Caco-2 (cell line): ENCODE measurements at regions not wholly inside any gene's neighbourhood (a gene's known extent, or its start where the extent isn't known, plus 50 kb on each side); places are given as distances from the start of the nearest gene placed in this dataset.

ENCODE experiments used
- BruUV-seq: library from RNA; stranded (reverse); fragments of 400-500 nt; replicated peaks from 2 replicates; lab custom pipeline; 2021; lab: Mats Ljungman, UMichigan
- CTCF ChIA-PET: fragments of 300-600 bp; sonication (Branson Sonifier 250); formaldehyde crosslinking; loops from one replicate; lab custom pipeline; 2022; ENCODE audit warnings: antibody characterized with exemption; lab: Charles Lee
- POLR2A ChIA-PET: fragments of 300-600 bp; sonication (Branson Sonifier 250); formaldehyde crosslinking; loops from one replicate; lab custom pipeline; 2022; ENCODE audit warnings: antibody characterized with exemption; lab: Charles Lee
- DNase-seq, 2 experiments: peaks; one replicate each; pipeline versions ENCODE4 v3.0.0 to v3.0.0-alpha.2; 2020 to 2022
- H3K27me3 ChIP-seq: replicated peaks from 2 replicates; pipeline ENCODE4 v1.6.0; 2011; ENCODE audit warnings: low read length; ENCODE audit not compliant: control insufficient read depth, insufficient read depth
- H3K36me3 ChIP-seq: 2 replicates; pipeline ENCODE4 v1.5.1; 2011; ENCODE audit warnings: low read length; ENCODE audit not compliant: control insufficient read depth, insufficient read depth
- H3K4me1 ChIP-seq: fragments of 250-450 bp; sonication (Bioruptor Pico); 2 replicates; pipeline ENCODE4 v1.5.1; 2020; ENCODE audit warnings: mild to moderate bottlenecking
- H3K4me3 ChIP-seq: 2 replicates; pipeline ENCODE4 v1.5.1; 2011; ENCODE audit warnings: low read depth, mild to moderate bottlenecking, control low read depth, low read length
- H3K9me3 ChIP-seq: fragments of 250-450 bp; sonication (Bioruptor Pico); 2 replicates; pipeline ENCODE4 v1.5.1; 2020; ENCODE audit warnings: mild to moderate bottlenecking, moderate library complexity
- H3K27ac Mint-ChIP-seq: one replicate; pipeline ENCODE4 v1.8.0; 2022; ENCODE audit warnings: mixed read lengths; ENCODE audit not compliant: unreplicated experiment
- H3K27me3 Mint-ChIP-seq: one replicate; pipeline ENCODE4 v1.8.0; 2022; ENCODE audit warnings: mixed read lengths; ENCODE audit not compliant: insufficient read depth, unreplicated experiment
- H3K36me3 Mint-ChIP-seq: one replicate; pipeline ENCODE4 v1.8.0; 2022; ENCODE audit warnings: mild to moderate bottlenecking, mixed read lengths; ENCODE audit not compliant: insufficient read depth, unreplicated experiment
- H3K4me1 Mint-ChIP-seq: one replicate; pipeline ENCODE4 v1.8.0; 2022; ENCODE audit warnings: low read depth, mixed read lengths; ENCODE audit not compliant: unreplicated experiment
- H3K4me3 Mint-ChIP-seq: one replicate; pipeline ENCODE4 v1.8.0; 2022; ENCODE audit warnings: mild to moderate bottlenecking, moderate library complexity, mixed read lengths; ENCODE audit not compliant: unreplicated experiment
- H3K9me3 Mint-ChIP-seq: one replicate; pipeline ENCODE4 v1.8.0; 2022; ENCODE audit warnings: mixed read lengths; ENCODE audit not compliant: unreplicated experiment
- intact Hi-C: fragments of 100-400 bp; cut with micrococcal nuclease; formaldehyde crosslinking; loops from one replicate; pipeline ENCODE4 v1.10.0; 2022; ENCODE audit not compliant: unreplicated experiment
- TF ChIP-seq, protein P1 (sequence below), 2 experiments: fragments of 200-600 bp in 1 of 2; IDR thresholded peaks; 1 replicate in 1 of 2; 2 replicates in 1 of 2; pipeline versions ENCODE4 v1.5.1 to v1.8.0; 2011 to 2022; ENCODE audit warnings: antibody characterized with exemption in 1 of 2, control low read depth in 1 of 2, inconsistent platforms in 1 of 2, low read depth in 1 of 2, low read length in 1 of 2, mild to moderate bottlenecking in 1 of 2, moderate library complexity in 1 of 2; ENCODE audit not compliant: insufficient read depth in 1 of 2, severe bottlenecking in 1 of 2, unreplicated experiment in 1 of 2

DNA sequence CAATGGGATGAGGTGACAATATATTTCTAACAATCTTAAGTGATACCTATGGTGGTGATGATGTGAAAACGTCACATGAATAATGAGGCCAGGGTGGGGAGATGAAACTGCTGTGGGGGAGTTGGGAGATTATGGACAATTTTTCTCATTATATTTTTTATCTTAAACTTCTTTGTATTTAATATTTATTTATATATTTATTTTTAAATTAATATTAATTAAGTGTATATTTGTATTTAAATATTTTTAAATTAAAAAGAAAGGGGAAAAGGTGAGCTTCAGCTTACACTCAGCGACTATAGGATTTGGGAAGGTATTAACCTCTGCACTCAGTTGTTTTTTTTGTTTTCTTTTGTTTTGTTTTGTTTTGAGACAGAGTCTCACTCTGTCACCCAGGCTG lies 158.7 kb downstream of the PSMG1 start:
- Mint-ChIP-seq H3K4me3 (no peak overlapping the region), H3K4me1 (peaks cover 34% of the 10 kb centered on the region), H3K27ac (no peak overlapping the region), H3K27me3 (no peaks in the 10 kb centered on the region), H3K36me3 (no peaks in the 10 kb centered on the region), H3K9me3 (no peaks in the 10 kb centered on the region)
- no TSS peak for BruUV-seq
- Histone ChIP-seq H3K4me3 (no peak overlapping the region), H3K27me3 (no peaks in the 10 kb centered on the region), H3K36me3 (no peaks in the 10 kb centered on the region; the same call in 1 of the 2 replicates), H3K4me1 (peaks cover 26% of the 10 kb centered on the region), H3K9me3 (0 out of 2 replicates have a peak, but pooled peaks cover 3% of the 10 kb centered on the region)
- intact Hi-C loops: no loop called here
- TF ChIP-seq, protein P1, sequence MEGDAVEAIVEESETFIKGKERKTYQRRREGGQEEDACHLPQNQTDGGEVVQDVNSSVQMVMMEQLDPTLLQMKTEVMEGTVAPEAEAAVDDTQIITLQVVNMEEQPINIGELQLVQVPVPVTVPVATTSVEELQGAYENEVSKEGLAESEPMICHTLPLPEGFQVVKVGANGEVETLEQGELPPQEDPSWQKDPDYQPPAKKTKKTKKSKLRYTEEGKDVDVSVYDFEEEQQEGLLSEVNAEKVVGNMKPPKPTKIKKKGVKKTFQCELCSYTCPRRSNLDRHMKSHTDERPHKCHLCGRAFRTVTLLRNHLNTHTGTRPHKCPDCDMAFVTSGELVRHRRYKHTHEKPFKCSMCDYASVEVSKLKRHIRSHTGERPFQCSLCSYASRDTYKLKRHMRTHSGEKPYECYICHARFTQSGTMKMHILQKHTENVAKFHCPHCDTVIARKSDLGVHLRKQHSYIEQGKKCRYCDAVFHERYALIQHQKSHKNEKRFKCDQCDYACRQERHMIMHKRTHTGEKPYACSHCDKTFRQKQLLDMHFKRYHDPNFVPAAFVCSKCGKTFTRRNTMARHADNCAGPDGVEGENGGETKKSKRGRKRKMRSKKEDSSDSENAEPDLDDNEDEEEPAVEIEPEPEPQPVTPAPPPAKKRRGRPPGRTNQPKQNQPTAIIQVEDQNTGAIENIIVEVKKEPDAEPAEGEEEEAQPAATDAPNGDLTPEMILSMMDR (IDR thresholded peaks at IDR 0.05; ENCODE audit: insufficient read depth in 1 of 2, low read depth in 1 of 2, low read length in 1 of 2, severe bottlenecking in 1 of 2, unreplicated experiment in 1 of 2): no peak
- ChIA-PET CTCF (no interaction called here), POLR2A (no interaction called here)
- DNase-seq: no peak

DNA sequence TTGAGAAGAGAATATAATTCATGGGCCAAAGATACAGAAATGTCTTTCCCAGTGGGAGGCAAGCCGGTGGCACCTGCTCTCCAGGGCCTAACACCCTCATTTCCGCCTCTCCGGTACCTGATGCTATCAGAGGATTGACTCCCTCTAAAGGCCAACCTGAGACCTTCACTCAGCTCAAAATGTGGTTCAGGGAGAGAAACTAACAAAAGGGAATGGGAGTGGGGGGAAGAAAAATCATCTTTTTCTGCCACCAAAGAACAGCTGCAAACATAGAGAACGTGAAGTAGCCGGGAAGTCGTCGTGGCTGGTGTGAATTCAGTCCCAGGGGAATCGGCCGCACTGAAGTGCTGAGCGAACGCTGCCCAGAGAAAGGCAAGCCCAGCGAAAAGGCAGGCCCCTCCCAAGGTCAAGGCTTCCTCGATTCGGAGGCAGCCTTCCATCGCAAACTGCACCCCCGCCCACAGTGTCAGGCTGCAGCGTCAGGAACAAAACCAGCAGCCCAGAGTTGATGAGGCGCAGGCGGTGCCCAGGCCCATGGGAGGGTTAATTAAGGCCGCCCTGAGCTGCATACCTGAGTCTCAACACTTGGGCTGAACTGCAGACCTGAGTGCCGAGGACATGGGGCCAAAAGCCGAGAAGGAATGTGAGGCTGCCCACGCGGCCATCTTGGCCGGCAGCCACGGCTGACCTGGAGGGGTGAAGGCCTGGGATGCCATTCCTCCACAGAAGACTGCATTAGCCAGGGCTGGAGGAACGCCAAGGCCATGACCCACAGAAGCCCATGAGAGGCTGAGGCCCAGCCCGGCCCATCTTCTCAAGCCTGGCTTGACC lies 160.2 kb downstream of the PSMG1 start:
- TF ChIP-seq, protein P1 (IDR thresholded peaks at IDR 0.05; ENCODE audit: insufficient read depth in 1 of 2, low read depth in 1 of 2, low read length in 1 of 2, severe bottlenecking in 1 of 2, unreplicated experiment in 1 of 2): peak in 1 of 2 experiments; percentile 45
- no peaks in the 10 kb centered on the region for H3K9me3 Mint-ChIP-seq
- Histone ChIP-seq H3K27me3 (no peaks in the 10 kb centered on the region), H3K4me1 (peaks cover 14% of the 10 kb centered on the region), H3K4me3 (no peak overlapping the region), H3K9me3 (0 out of 2 replicates have a peak, but pooled peaks cover 3% of the 10 kb centered on the region), H3K36me3 (no peaks in the 10 kb centered on the region; the same call in 1 of the 2 replicates)
- no peaks in the 10 kb centered on the region for H3K36me3 Mint-ChIP-seq
- no TSS peak for BruUV-seq
- no peak overlapping the region for H3K4me3 Mint-ChIP-seq
- H3K27me3 Mint-ChIP-seq: no peaks in the 10 kb centered on the region
- H3K4me1 Mint-ChIP-seq: peaks cover 24% of the 10 kb centered on the region
- intact Hi-C loops: no loop called here
- no peak overlapping the region for H3K27ac Mint-ChIP-seq
- CTCF ChIA-PET: no interaction called here
- no peak for DNase-seq
- POLR2A ChIA-PET: interaction anchor here (0.6 kb wide), 1 partner anchor 11 kb away, joined by 4 read pairs; no protein-coding TSS in a partner anchor

DNA sequence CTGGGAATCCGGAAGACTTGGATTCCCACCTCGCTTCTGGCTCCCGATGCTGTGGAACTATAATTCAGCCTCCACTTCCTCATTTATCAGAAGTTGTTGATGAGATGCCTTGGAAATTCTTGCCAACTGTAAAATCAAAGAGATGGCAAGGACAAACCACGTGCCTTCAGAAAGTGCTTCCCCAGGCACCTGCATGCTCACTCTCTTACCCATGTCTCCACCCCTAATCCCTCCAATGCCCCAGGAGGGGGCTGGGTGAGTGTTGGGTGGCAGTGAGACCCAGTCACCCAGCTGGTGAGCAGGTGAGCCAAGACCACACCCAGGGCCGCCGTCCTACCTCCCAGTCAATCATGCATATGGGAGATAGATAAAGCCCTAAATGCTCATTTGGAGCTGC lies 160.8 kb downstream of the PSMG1 start:
- ChIA-PET POLR2A (interaction anchor here (0.6 kb wide), 1 partner anchor 12 kb away, joined by 4 read pairs; no protein-coding TSS in a partner anchor), CTCF (no interaction called here)
- TF ChIP-seq, protein P1 (IDR thresholded peaks at IDR 0.05; ENCODE audit: insufficient read depth in 1 of 2, low read depth in 1 of 2, low read length in 1 of 2, severe bottlenecking in 1 of 2, unreplicated experiment in 1 of 2): no peak
- Histone ChIP-seq H3K4me3 (no peak overlapping the region), H3K9me3 (0 out of 2 replicates have a peak, but pooled peaks cover 3% of the 10 kb centered on the region), H3K36me3 (no peaks in the 10 kb centered on the region; the same call in 1 of the 2 replicates), H3K4me1 (peaks cover 14% of the 10 kb centered on the region), H3K27me3 (no peaks in the 10 kb centered on the region)
- peaks cover 24% of the 10 kb centered on the region for H3K4me1 Mint-ChIP-seq
- H3K36me3 Mint-ChIP-seq: no peaks in the 10 kb centered on the region
- no peaks in the 10 kb centered on the region for H3K9me3 Mint-ChIP-seq
- no peak for DNase-seq
- no peak overlapping the region for H3K27ac Mint-ChIP-seq
- no peaks in the 10 kb centered on the region for H3K27me3 Mint-ChIP-seq
- BruUV-seq: no TSS peak
- no peak overlapping the region for H3K4me3 Mint-ChIP-seq
- intact Hi-C loops: no loop called here
